WTC11 (cell line): ENCODE measurements at regions not wholly inside any gene's neighbourhood (a gene's known extent, or its start where the extent isn't known, plus 50 kb on each side); places are given as distances from the start of the nearest gene placed in this dataset. TPM values are rescaled to one million over a fixed set of nuclear protein-coding genes. Genes with fewer than 3 reads are reported as not detected.

Experiments used
- ATAC-seq: fragments of 200-7000 bp; cut with Tn5 transposase; 2 replicates; pipeline ENCODE4 v1.10.0; 2021; ENCODE audit warnings: mild to moderate bottlenecking, moderate library complexity
- CTCF ChIA-PET: fragments of 300-600 bp; sonication (Branson Sonifier 250); formaldehyde crosslinking; loops from one replicate; lab custom pipeline; 2021; ENCODE audit warnings: antibody characterized with exemption; lab: Charles Lee
- POLR2A ChIA-PET: fragments of 350-600 bp; sonication (Branson Sonifier 250); formaldehyde crosslinking; loops from one replicate; lab custom pipeline; 2021; ENCODE audit warnings: antibody characterized with exemption; lab: Charles Lee
- DNase-seq: peaks from one replicate; pipeline ENCODE4 v3.0.0; 2021; ENCODE audit warnings: low spot score
- H3K27ac Mint-ChIP-seq: 2 replicates; pipeline ENCODE4 v1.8.0; 2021; ENCODE audit warnings: mixed read lengths
- H3K27me3 Mint-ChIP-seq: 2 replicates; pipeline ENCODE4 v1.8.0; 2021; ENCODE audit warnings: low read depth, mild to moderate bottlenecking, moderate library complexity, mixed read lengths
- H3K36me3 Mint-ChIP-seq: 2 replicates; pipeline ENCODE4 v1.8.0; 2021; ENCODE audit warnings: mixed read lengths
- H3K4me1 Mint-ChIP-seq: 2 replicates; pipeline ENCODE4 v1.8.0; 2022; ENCODE audit warnings: mixed read lengths
- H3K4me3 Mint-ChIP-seq: 2 replicates; pipeline ENCODE4 v1.8.0; 2021; ENCODE audit warnings: mild to moderate bottlenecking, moderate library complexity, mixed read lengths
- H3K9me3 Mint-ChIP-seq: 2 replicates; pipeline ENCODE4 v1.8.0; 2021; ENCODE audit warnings: mixed read lengths
- AFF4 ChIP-seq: sonication (generic); formaldehyde crosslinking; IDR thresholded peaks from 2 replicates; pipeline ENCODE4 v1.8.1; 2023; ENCODE audit warnings: mild to moderate bottlenecking, missing genetic modification reagents, borderline replicate concordance
- ATF6 ChIP-seq: sonication (generic); formaldehyde crosslinking; IDR thresholded peaks from 2 replicates; pipeline ENCODE4 v1.8.1; 2023; ENCODE audit warnings: mild to moderate bottlenecking, missing genetic modification reagents
- CREM ChIP-seq: sonication (generic); formaldehyde crosslinking; IDR thresholded peaks from 2 replicates; pipeline ENCODE4 v1.8.1; 2022; ENCODE audit warnings: mild to moderate bottlenecking, missing genetic modification reagents, moderate library complexity
- E2F5 ChIP-seq: sonication (generic); formaldehyde crosslinking; IDR thresholded peaks from 2 replicates; pipeline ENCODE4 v1.8.1; 2022; ENCODE audit warnings: mild to moderate bottlenecking, moderate library complexity, missing genetic modification reagents
- FOXK1 ChIP-seq: sonication (generic); formaldehyde crosslinking; IDR thresholded peaks from 2 replicates; pipeline ENCODE4 v1.8.0; 2022; ENCODE audit warnings: mild to moderate bottlenecking, moderate library complexity, missing genetic modification reagents
- IRF1 ChIP-seq: sonication (generic); formaldehyde crosslinking; IDR thresholded peaks from 2 replicates; pipeline ENCODE4 v1.8.0; 2023; ENCODE audit warnings: missing genetic modification reagents
- KAT7 ChIP-seq: sonication (generic); formaldehyde crosslinking; IDR thresholded peaks from 2 replicates; pipeline ENCODE4 v1.8.1; 2023; ENCODE audit warnings: missing genetic modification reagents, mild to moderate bottlenecking, borderline replicate concordance
- MYBL2 ChIP-seq: sonication (generic); formaldehyde crosslinking; IDR thresholded peaks from 2 replicates; pipeline ENCODE4 v1.8.1; 2023; ENCODE audit warnings: mild to moderate bottlenecking, moderate library complexity, missing genetic modification reagents
- NFE2L1 ChIP-seq: sonication (generic); formaldehyde crosslinking; IDR thresholded peaks from 2 replicates; pipeline ENCODE4 v1.8.1; 2023; ENCODE audit warnings: missing genetic modification reagents
- SMAD3 ChIP-seq: sonication (generic); formaldehyde crosslinking; IDR thresholded peaks from 2 replicates; pipeline ENCODE4 v1.8.0; 2022; ENCODE audit warnings: missing genetic modification reagents, mild to moderate bottlenecking, borderline replicate concordance
- SMAD4 ChIP-seq: sonication (generic); formaldehyde crosslinking; IDR thresholded peaks from 2 replicates; pipeline ENCODE4 v1.8.0; 2022; ENCODE audit warnings: mild to moderate bottlenecking, missing genetic modification reagents
- TP53 ChIP-seq: sonication (generic); formaldehyde crosslinking; IDR thresholded peaks from 2 replicates; pipeline ENCODE4 v1.8.1; 2023; ENCODE audit warnings: mild to moderate bottlenecking, missing genetic modification reagents
- USF1 ChIP-seq: sonication (generic); formaldehyde crosslinking; IDR thresholded peaks from 2 replicates; pipeline ENCODE4 v1.8.0; 2022; ENCODE audit warnings: mild to moderate bottlenecking, missing genetic modification reagents
- ZNF281 ChIP-seq: sonication (generic); formaldehyde crosslinking; IDR thresholded peaks from 2 replicates; pipeline ENCODE4 v1.8.0; 2023; ENCODE audit warnings: mild to moderate bottlenecking, missing genetic modification reagents
- ZNF671 ChIP-seq: fragments of 250-450 bp; sonication (Bioruptor Pico); IDR thresholded peaks from 2 replicates; pipeline ENCODE4 v1.8.0; 2021; ENCODE audit warnings: mild to moderate bottlenecking
- microRNA-seq: library from miRNA; unstranded; fragments of <30 nt; microRNA quantifications from one replicate; pipeline ENCODE4 v1.2.0, GENCODE V29; 2022; ENCODE audit warnings: borderline number of aligned reads

GRCh38 chr2:12666445-12666844, 50.3 kb upstream of the TRIB2 start:
- ATAC-seq = no peak
- H3K9me3 Mint-ChIP-seq = peaks cover 26% of the 10 kb centered on the region
- TF ChIP-seq ATF6 (CRISPR knock-in tag) (no peak), CREM (CRISPR knock-in tag) (no peak), USF1 (no peak), SMAD3 (CRISPR knock-in tag) (no peak), AFF4 (CRISPR knock-in tag) (no peak), MYBL2 (CRISPR knock-in tag) (no peak), FOXK1 (CRISPR knock-in tag) (no peak), ZNF281 (no peak), KAT7 (CRISPR knock-in tag) (no peak), IRF1 (CRISPR knock-in tag) (no peak), NFE2L1 (CRISPR knock-in tag) (no peak), E2F5 (CRISPR knock-in tag) (no peak), SMAD4 (CRISPR knock-in tag) (no peak), TP53 (CRISPR knock-in tag) (no peak), ZNF671 (no peak)
- TF ChIP-seq, all 79 proteins: peak for 0
- no peak for DNase-seq
- H3K27me3 Mint-ChIP-seq = no peaks in the 10 kb centered on the region
- H3K4me3 Mint-ChIP-seq = no peak overlapping the region
- H3K27ac Mint-ChIP-seq = no peak overlapping the region
- ChIA-PET POLR2A (no interaction called here), CTCF (no interaction called here)
- peaks cover 7% of the 10 kb centered on the region for H3K4me1 Mint-ChIP-seq
- H3K36me3 Mint-ChIP-seq = peaks cover 16% of the 10 kb centered on the region

Small RNAs in the stretch of these regions (microRNA-seq; reads per million reads assigned to microRNA genes)
- not detected for gene MIR3681
